GM12872 (cell line): ENCODE measurements at regions not wholly inside any gene's neighbourhood (a gene's known extent, or its start where the extent isn't known, plus 50 kb on each side); places are given as distances from the start of the nearest gene placed in this dataset.

Experiments used
- TF ChIP-seq, protein P1 (sequence below): IDR thresholded peaks from 3 replicates; pipeline ENCODE4 v1.5.1; 2011; ENCODE audit warnings: low read depth, mild to moderate bottlenecking, low read length, moderate library complexity; ENCODE audit not compliant: insufficient read depth

DNA sequence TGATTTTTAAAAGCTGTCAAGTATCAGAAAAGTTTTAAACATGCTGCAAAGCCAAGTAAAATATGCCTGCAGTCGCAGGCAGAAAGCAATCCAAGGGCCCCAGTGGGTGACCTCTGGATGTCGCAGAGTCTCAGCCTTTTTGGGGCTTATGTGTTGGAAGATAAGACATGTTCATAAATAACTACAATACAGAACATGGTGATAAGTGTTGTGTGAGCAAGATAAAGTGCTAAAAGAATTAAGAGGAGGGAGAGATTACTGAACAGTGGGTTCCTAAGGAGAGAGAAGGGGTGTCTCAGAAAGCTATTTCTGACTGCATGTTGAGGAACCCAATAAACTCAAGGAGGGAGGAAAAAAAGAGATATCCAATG, 78.9 kb upstream of the ADRB2 start:
- TF ChIP-seq, protein P1, sequence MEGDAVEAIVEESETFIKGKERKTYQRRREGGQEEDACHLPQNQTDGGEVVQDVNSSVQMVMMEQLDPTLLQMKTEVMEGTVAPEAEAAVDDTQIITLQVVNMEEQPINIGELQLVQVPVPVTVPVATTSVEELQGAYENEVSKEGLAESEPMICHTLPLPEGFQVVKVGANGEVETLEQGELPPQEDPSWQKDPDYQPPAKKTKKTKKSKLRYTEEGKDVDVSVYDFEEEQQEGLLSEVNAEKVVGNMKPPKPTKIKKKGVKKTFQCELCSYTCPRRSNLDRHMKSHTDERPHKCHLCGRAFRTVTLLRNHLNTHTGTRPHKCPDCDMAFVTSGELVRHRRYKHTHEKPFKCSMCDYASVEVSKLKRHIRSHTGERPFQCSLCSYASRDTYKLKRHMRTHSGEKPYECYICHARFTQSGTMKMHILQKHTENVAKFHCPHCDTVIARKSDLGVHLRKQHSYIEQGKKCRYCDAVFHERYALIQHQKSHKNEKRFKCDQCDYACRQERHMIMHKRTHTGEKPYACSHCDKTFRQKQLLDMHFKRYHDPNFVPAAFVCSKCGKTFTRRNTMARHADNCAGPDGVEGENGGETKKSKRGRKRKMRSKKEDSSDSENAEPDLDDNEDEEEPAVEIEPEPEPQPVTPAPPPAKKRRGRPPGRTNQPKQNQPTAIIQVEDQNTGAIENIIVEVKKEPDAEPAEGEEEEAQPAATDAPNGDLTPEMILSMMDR, result no peak

GRCh38 chr5:148748702-148749392, 77.6 kb upstream of the ADRB2 start:
- TF ChIP-seq, protein P1, result no peak

GRCh38 chr5:148750614-148751013, 75.8 kb upstream of the ADRB2 start:
- TF ChIP-seq, protein P1, result no peak

DNA sequence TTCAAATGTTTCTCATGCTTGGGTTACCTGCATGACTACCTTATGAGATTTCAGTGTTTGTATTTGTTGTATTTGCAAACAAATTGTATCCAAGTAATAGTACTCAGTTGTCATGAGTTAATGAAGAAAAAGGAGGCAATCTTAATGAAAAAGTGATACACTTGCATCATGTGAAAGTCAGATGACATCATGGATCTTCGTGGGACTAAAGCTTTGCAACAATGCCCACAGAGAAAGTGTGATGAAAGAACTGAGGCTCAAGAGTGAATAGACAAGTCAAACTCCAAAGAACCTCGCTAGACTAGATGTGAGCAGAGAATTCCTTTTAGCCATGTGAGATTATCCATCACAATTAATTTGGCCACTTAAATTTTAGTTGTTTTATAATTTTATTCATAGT, 75.4 kb upstream of the ADRB2 start:
- TF ChIP-seq, protein P1, result no peak

DNA sequence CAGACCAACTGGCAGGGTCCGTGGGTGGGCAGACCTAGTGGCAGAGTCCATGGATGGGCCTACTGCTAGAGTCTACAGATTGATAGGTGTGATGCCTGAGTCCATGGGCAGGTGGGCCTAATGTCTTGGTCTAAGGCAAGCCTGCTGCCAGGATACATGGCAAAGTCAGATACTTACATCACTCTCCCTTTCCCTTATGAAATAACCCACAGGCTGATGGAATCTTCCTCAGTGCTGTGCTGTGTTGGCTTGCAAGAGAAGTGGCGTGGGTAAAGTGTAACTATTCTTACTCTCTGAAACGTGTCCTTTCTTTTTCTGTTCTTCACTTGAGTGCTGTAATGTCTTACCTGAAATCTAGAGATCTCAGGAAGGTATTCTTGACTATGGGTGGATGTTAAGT, 67.3 kb upstream of the ADRB2 start:
- TF ChIP-seq, protein P1, result no peak

DNA sequence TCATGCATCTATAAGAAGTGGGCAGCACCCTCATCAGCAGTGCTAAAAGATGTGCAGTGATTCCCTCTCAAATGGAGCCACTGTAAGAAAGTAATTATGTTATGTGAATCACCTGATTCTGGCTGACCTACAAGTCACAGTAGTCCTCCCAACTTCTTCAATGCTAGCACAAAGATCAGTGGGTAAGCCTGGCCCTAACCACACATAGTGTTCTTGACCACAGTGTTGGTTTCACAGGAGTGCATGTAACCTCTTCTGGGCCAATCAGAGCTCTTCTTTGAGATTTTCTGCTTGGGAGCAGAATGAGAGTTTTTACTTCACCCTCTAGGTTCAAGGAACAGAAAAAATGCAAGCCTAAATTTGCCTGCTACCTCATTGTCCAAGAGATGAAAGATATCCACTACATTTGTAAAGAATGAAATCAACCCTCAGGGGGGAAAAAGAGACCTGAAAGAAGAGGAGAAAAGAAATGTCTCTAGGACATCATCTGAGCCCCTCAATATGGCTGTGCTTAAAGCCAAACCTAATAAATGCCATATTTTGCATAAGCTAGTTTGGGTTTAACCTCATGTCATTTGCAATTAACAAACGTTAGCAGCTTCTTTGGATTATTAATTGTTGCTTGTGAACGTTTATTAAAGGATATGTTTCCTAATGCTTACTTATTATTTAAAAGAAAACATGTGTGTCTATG, 65.3 kb upstream of the ADRB2 start:
- TF ChIP-seq, protein P1, result no peak

DNA sequence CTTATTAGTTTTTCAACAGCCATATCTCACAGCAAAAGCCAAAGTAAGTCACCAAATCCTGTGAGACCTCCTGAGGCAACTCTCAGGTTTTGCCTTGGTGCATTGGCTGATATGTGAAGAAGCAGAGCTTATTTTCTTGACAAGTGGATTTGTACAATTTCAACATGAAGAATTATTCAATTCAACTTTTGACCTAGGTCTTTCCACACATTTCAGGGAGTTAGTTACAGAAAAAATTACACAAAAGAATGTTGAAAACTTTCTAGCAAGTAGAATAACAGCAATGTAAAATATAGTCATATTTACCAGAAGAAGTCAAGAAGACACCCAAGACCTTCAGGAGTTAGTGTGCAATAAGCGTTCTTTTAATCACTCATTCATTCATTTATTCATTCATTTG, 62.4 kb upstream of the ADRB2 start:
- TF ChIP-seq, protein P1, result no peak
